GM18507 (cell line): ENCODE measurements at regions not wholly inside any gene's neighbourhood (a gene's known extent, or its start where the extent isn't known, plus 50 kb on each side); places are given as distances from the start of the nearest gene placed in this dataset.
"Not testable (repeated sequence)": the region's sequence is repeated elsewhere in the genome, so short reads cannot be mapped to it uniquely, and the experiment has no call there.

Source experiments
- DNase-seq: peaks from one replicate; pipeline ENCODE4 v3.0.0; 2011; ENCODE audit warnings: low read depth; ENCODE audit not compliant: insufficient read length; ENCODE audit errors: extremely low spot score
- FAIRE-seq: peaks from 2 replicates; lab custom pipeline; 2011; peaks lifted over from hg19 to GRCh38; lab: Jason Lieb, UNC

GRCh38 chr22:23401111-23401909 is 178.8 kb downstream of the IGLL1 start:
- no peak for DNase-seq
- no peak for FAIRE-seq

- DNase-seq (no peak), FAIRE-seq (no peak)
Observed at GRCh38 chr22:23400286-23400981, 179.7 kb downstream of the IGLL1 start.

- FAIRE-seq (no peak), DNase-seq (no peak)
Observed at GRCh38 chr22:23399367-23400285, 180.5 kb downstream of the IGLL1 start.

GRCh38 chr22:23398701-23399366 is 181.3 kb downstream of the IGLL1 start:
- FAIRE-seq (no peak), DNase-seq (no peak)

GRCh38 chr22:23397613-23398567 is 182.2 kb downstream of the IGLL1 start:
- FAIRE-seq = no peak
- no peak for DNase-seq

- DNase-seq = no peak
- FAIRE-seq = no peak
Observed at GRCh38 chr22:23397008-23397612, 183.0 kb downstream of the IGLL1 start.

- no peak for FAIRE-seq
- no peak for DNase-seq
Observed at GRCh38 chr22:23396362-23397007, 183.6 kb downstream of the IGLL1 start.

GRCh38 chr22:23395530-23396361 is 184.3 kb downstream of the IGLL1 start:
- no peak for DNase-seq
- FAIRE-seq = no peak

- no peak for FAIRE-seq
- no peak for DNase-seq
Observed at GRCh38 chr22:23394525-23395326, 185.4 kb downstream of the IGLL1 start.

GRCh38 chr22:23393721-23394320 is 186.3 kb downstream of the IGLL1 start:
- DNase-seq (no peak), FAIRE-seq (no peak)

GRCh38 chr22:23393199-23393598 is 186.9 kb downstream of the IGLL1 start:
- FAIRE-seq, DNase-seq: not testable (repeated sequence)

- DNase-seq (no peak), FAIRE-seq (no peak)
Observed at GRCh38 chr22:23392420-23393121, 187.5 kb downstream of the IGLL1 start.

- FAIRE-seq = no peak
- DNase-seq = no peak
Observed at GRCh38 chr22:23391022-23391421, 189.1 kb downstream of the IGLL1 start.

- DNase-seq = no peak
- no peak for FAIRE-seq
Observed at GRCh38 chr22:23389271-23390071, 190.6 kb downstream of the IGLL1 start.
